ENCODE measurements at regions not wholly inside any gene's neighbourhood (a gene's known extent, or its start where the extent isn't known, plus 50 kb on each side); places are given as distances from the start of the nearest gene placed in this dataset.

GRCh38 chr4:65259296-65259695 is 411.0 kb downstream of the EPHA5 start:
- TF ChIP-seq TCF7 (CRISPR knock-in tag; IDR thresholded peaks at IDR 0.05; ENCODE audit: low read depth) (no peak), CTCF (IDR thresholded peaks at IDR 0.05) (no peak), NFYB (CRISPR knock-in tag; conservative IDR thresholded peaks at IDR 0.05; ENCODE audit: low read depth) (no peak), CREB1 (CRISPR knock-in tag; IDR thresholded peaks at IDR 0.05) (no peak), SP1 (CRISPR knock-in tag; conservative IDR thresholded peaks at IDR 0.05) (no peak), NR2C2 (CRISPR knock-in tag; IDR thresholded peaks at IDR 0.05) (no peak), NFE2L1 (CRISPR knock-in tag; IDR thresholded peaks at IDR 0.05) (no peak), JUN (CRISPR knock-in tag; IDR thresholded peaks at IDR 0.05) (no peak), PREB (CRISPR knock-in tag; IDR thresholded peaks at IDR 0.05; ENCODE audit: borderline replicate concordance) (no peak), MLX (CRISPR knock-in tag; IDR thresholded peaks at IDR 0.05) (no peak)
- TF ChIP-seq, protein P1, sequence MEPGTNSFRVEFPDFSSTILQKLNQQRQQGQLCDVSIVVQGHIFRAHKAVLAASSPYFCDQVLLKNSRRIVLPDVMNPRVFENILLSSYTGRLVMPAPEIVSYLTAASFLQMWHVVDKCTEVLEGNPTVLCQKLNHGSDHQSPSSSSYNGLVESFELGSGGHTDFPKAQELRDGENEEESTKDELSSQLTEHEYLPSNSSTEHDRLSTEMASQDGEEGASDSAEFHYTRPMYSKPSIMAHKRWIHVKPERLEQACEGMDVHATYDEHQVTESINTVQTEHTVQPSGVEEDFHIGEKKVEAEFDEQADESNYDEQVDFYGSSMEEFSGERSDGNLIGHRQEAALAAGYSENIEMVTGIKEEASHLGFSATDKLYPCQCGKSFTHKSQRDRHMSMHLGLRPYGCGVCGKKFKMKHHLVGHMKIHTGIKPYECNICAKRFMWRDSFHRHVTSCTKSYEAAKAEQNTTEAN (CRISPR knock-in tag; IDR thresholded peaks at IDR 0.05): no peak
